Activated CD4-positive, alpha-beta T cell treated with anti-CD3 and anti-CD28 coated beads, Interleukin-2, Interleukin-4, amounts not matched to agents 100 ng/mL and 50 ng/mL, durations not matched to agents 16 hours and 8 hours (primary cell): ENCODE measurements at regions not wholly inside any gene's neighbourhood (a gene's known extent, or its start where the extent isn't known, plus 50 kb on each side); places are given as distances from the start of the nearest gene placed in this dataset.
A peak's percentile ranks its signal among the peaks of the same experiment; 100 is the strongest.

Experiments
- DNase-seq: peaks from one replicate; pipeline ENCODE4 v3.0.0-alpha.2; 2020; ENCODE audit warnings: low spot score

DNA sequence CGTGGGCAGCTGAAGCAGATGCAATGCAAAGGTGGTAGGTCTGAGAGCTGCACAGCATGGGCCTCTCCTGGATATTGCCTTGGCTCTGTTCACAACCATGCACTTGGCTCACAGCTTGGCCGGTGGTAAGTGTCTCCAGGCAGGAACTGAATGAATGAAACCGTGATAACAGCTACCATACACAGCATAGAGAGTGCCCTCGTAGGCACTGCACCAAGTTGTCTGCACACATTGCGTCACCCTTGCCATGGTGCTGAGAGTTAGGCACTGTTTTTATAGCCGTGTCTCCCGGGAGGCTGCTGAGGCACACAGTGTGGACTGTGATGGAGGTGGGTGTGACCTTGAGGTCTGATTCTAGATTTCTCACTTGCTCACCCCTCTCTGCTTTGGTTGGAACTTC lies 157.6 kb upstream of the VASH1 start:
- DNase-seq = no peak

DNA sequence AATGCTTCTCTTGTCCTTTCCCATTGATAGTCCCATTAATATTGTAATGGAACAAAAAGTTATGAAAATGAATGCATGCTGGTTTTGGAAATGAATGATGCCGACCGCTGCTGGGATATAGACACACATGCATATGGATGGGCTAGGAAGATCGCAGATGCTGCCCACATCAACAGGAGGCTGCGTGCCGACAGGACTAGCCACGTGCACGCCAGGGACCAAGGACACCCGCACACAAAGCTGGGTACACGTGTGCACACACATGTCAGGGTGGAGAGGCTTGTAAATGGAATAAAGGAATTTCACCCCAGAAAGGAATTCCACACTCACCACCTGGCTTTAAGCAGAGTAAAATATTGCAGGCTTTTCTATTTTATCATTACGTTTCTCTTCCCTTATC lies 153.8 kb upstream of the VASH1 start:
- no peak for DNase-seq

DNA sequence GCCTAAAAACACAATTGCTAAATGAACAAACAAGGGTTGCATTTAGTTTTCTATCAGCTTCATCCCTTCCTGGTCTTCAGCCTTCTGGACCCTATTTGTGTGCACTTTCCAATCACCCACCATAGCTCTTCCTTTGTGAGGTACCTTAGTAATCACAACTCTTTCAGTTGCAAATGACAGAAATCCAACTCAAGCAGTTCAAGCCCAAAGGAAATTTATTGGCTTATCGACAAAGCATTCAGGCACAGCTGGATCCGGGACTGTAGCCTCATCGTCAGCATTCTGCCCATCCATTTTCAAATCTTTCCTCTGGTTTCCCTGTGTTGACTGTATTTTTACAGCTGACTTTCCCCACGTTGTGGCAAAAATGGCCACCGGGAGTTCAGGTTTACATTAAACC lies 148.6 kb upstream of the VASH1 start:
- no peak for DNase-seq

DNA sequence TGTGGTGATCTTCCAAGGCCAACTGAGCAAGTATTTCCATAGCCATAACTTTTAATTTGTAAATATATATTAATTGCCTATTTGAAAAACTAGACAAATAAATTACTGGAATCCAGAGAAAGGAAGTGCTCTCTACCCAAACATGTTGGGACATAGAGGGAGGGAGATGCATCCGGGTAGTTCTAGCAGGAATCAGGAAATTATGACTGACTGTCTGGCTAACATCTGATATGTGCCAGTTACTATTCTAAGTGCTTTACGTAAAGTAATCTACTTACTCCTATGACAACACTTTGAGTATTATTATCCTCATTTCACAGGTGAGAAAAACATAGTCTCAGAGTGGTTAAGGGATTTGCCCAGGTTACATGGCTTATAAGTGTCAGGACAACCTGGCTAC lies 147.7 kb upstream of the VASH1 start:
- DNase-seq = no peak

DNA sequence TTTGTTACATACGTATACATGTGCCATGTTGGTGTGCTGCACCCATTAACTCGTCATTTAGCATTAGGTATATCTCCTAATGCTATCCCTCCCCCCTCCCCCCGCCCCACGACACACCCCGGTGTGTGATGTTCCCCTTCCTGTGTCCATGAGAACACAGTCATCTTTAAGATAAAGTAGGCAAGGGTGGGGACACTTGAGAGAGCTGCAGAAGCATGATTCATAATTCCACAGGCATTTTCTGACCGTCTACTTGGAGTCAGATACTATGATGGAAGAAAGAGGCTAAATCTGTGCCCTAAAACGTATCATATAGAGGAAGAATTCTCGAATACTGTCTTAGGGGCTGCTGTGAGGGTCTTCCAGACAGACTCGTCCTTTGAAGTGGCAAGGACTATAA lies 145.9 kb upstream of the VASH1 start:
- no peak for DNase-seq

DNA sequence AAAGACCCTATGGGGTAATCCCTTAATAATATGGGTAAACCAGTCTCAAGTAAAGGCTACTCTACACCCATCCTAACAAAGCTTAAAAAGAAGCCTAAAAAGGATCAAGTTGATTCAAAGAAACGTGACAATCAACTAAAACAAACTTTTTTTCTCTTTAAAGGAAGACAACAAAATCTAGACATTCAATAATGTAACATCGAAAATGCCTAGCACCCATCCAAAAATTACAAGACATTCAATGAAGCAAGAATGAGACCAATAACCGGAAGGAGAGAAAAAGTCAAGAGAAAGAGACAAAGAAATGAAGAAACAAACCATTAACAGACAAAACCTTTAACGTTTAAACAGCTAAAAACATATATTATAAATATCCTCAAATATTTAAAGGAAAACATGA lies 143.8 kb upstream of the VASH1 start:
- no peak for DNase-seq

DNA sequence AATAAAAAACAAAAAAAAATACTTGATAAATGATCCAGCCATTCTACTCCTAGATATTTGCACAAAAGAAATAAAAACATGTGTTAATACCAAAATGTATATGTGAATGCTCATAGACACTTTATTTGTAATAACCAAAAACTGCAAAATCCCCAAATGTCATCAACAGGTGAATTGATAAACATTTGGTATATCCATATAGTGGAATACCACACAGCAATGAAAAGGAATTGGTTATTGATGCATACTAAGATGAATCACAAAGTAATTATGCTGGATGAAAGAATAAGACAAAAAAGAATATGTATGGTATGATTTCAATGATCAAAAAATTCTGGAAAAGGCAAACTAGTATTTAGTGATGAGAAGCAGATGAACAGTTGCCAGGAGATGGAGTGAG lies 124.7 kb upstream of the VASH1 start:
- DNase-seq = no peak

DNA sequence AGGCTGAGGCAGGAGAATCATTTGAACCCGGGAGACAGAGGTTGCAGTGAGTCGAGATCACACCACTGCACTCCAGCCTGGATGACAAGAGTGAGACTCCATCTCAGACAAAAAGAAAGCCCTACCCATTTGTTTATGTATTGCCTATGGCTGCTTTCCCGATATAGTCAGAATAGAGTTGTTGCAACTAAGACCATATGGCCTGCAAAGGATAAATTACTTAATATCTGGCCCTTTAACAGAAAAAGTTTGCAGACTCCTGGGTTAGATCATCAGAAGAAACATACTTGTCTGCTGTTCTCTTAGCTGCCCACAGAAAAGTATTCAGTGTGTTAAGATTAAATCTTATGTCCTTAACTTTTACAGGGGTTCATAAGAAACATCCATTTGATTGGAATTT lies 122.4 kb upstream of the VASH1 start:
- DNase-seq = no peak

DNA sequence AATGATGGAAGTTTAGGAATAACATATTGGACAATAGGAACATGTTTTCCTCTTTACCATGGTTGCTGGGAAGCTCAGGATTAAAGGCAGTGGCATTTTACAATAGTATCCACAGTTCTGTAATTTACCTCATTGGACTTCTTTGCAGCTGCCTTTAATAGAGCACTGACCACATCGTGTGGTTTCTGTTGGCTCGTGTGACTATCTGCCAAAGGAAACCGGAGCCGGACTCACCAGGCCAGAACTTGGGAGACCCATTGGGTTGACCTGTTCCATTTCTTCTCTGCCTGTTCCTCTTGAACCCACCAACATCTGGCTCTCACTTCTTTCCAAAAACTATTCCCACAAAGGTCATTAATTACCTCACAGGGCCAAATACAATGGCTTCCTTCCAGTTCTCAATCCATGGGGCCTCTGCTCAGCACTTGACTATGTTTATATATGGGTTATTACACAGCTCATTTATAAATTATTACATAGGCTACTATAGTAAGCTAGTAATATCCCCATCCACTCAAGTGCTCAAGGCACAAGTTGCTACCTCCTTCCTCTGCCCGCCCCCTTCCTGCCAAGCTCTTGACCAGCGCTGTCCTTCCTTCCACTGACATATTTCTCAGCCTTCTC lies 121.5 kb upstream of the VASH1 start:
- DNase-seq = no peak

DNA sequence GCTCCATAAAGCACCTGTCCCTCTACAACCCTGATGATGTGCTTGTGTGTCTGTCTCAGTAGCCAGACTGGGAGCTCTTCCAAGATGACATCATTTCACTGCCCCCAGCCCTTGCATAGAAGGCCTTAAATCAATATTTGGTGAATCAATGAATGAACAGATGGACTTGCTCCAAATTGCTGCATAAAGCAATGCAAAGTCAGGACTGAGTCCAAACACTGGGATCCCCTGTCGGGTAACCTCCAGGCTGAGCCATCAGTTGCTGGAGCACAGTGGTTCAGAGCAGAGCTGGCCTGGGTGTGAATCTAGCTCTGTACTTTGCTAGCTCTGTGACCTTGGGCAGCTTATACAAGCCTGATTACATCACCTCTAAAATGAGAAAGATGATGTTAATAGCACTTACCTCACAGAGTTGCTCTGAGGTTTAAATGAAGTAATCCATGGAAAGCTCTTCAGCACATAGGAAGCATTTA lies 120.3 kb upstream of the VASH1 start:
- DNase-seq = no peak

DNA sequence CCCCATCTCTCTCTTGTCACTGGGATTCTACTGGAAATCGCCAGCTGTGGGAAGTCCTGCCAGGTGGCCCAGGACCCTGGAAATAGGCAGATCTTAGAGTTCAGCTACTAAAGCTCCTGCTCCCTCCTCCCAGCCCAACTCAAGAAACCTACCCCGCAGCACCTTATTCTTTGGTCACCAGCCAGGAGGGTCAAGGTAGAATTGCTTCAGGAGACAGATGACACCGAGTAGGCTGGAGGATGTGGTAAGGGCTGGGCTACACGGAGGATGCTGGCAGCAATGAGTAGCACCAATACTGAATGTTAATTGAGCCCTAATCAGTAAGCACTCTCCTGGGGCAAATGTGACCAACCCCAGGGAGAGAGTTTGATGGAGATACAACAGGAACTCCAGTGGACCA lies 119.7 kb upstream of the VASH1 start:
- no peak for DNase-seq

DNA sequence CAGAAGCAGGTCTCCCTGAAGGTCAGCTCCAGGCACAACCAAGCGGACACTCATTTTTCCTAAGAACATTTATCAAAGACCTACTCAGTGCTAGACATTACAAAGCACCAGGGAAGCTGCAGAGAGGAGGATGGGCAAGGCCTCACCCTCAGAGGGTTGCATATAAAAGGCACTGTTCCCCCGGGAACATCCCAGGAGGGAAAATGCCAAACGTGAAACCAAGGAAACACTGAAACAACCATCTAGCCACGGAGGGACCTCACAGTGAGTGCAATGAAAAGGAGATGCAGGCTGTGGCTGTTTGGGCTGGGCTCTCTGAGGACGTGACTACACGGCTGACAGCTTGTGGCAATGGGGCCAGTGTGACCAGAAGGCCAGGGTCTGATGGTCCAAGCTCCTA lies 117.4 kb upstream of the VASH1 start:
- no peak for DNase-seq

DNA sequence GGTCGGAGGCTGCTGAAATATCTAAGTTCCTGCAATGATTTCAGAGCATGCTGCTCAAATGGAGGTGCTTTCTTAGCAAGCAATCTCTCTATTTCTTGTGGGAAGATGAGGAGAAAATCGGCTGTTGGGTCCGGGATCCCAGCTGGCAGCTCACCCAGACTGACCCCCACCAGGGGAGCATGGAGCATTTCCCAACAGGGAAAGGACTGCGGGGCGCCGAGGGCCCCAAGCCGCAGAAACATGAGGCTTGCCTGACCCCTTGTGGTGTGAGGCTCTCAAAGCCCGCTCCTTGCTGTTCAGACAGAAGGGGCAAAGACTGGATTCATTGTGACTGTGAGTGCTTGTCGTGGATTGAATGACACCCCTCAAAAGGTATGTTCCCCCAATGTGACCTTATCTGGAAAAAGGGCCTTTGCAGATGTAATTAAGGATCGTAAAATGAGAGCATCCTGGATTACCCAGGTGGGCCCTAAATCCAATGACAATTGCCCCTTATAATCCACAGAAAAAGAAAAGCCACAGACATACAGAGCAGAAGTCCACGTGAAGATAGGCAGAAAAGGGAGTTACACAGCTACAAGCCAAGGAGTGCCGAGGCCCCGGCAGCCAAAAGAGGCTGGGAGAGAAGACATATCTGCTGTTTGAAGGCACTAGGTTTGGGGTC lies 116.3 kb upstream of the VASH1 start:
- peak; percentile 19 for DNase-seq

DNA sequence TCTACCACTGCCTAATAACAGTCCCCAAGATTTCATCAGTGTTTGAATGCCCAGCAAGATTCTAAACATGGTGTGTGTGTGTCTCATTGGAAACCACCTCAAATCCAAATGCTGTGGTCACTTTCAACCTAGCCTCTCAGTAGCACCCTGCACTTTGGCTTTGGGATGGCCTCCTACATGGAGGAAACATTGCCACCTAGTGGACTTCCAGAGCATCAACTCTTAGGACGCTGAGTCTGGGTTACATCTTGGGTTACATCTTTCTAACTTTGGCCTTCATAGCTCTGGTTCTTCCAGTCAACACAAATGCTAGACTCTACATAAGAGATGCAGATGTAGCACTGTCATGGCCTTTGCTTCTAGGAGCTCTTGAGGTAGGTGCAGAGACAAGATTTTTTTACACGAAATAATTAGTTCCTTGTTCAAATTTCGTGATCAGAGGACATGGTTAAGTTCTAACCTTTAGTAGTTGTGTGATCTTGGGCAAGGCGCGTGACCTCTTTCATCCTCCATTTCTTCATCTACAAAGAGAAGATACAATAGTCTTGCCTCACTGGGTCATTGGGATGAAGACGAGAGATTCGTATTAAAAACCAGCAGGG lies 113.5 kb upstream of the VASH1 start:
- peak; percentile 43 for DNase-seq

DNA sequence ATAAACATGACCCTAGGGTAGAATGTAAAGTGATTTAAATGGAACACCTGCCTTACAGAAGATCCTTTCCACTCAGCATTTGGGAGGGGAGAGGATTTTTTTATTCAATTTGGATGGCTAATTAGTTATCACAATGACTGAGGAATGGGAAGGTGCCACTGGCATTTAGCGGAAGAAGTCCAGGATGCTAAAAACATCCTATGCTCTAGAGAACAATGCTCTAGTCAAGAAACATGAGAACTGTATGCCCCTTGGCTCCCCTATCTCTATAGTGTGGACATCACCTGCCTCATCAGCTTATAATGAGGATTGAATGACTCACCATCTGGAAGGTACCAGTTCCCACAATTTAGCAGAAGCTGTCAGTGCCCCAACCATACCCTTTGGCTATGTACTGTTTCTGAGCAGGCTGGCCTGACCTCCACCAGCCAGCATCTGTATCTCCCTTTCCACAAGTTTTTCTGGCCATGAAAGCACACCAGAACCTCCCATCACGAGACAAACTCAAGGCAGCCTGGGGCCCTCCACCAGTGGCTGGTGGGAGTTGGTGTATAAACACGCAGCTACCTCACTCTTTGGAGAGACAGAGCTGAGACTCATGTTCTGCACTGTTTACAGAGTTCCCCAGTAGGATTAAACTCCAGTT lies 109.7 kb upstream of the VASH1 start:
- DNase-seq = no peak

DNA sequence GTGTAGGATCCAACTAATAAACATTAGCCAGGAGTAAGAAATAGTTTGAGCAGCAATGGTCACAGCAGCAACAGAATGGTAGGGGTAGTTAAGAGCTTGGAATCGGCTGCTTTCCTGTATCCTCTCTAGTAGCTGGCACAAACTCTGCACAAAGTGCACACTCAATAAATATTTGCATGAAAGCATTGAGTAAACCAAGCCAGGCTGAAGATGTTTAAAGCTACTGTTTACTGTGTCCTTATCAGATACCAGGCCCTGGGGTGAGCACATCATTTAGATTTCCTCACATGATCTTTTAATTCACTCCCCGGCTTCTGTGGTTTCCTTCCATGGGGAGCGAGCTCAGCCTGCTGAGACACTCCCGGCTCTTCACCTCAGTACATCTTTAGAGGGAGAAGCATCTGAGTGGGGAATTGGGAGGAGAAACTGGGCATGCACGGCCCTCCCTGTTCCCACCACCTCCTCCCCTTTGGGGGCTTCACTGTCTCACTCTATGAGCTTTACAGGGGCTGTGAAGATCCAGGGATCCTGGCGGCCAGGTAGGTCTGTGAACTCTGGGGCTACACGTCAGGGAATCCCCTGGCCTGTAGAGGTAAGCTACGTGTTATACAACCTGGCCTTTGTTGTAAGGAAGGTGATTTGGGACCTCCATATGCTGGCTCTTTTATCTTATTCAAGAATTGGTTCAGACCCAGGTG lies 107.2 kb upstream of the VASH1 start:
- no peak for DNase-seq

DNA sequence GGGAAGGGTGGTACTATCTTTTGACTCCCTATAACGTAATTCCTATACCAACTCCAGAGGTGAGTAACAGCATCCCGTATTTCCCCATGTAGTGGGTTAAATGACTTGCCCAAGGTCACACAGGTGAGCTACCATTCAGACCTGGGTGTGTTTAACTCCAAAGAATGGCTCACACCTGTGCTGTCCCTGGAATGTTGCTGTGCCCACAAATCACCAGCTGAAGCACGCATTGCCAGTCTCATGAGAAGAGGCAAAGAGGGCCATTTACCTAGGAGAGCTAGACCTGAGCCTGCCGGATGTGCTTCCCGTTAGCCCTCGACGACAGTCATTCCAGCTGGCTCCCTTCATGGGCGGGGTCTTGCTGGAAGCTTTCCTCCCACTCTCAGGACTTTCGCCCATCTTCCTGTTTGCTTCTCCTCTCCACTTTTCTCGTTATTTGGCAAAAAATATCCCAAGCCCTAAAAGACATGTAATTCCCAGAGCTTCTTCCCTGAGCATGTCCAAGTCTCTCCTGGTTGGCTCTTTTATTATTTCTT lies 106.6 kb upstream of the VASH1 start:
- no peak for DNase-seq

DNA sequence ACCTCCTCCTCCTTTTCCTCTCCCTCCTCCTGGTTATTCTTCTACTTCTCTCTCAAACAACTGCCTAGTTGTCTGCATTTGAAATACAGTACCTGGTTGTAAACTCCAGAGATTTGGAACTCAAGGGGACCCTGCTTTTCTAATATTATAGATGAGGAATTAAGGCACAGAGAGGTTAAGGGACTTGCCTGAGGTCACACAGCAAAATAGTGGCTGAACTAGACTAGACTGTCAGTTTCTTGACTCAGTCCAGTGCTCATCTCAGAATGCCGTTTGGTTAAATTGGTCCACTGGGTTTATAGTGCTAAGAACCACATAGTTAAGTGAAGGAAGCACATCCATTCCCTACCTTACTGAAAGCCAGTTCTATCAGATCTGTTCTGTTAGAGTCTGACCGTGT lies 105.9 kb upstream of the VASH1 start:
- no peak for DNase-seq

DNA sequence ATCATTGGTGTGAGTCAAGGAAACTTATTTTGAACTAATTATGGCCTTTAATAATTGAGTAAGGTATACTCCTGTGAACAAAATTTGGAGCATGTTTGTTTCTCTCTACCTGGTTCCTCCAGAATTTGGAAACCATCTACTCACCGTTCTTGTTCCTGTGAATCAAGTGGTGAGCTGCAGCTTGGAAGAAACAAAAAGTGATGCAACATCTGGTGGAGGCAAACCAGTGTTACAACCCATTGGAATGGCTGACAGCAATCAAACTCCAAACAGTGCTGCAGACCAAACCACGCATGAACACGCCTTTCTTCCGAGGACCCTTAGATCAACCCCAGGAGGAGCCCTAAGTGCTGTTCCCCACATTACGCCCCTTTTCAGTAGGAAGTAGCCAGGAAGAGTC lies 104.7 kb upstream of the VASH1 start:
- DNase-seq = no peak

DNA sequence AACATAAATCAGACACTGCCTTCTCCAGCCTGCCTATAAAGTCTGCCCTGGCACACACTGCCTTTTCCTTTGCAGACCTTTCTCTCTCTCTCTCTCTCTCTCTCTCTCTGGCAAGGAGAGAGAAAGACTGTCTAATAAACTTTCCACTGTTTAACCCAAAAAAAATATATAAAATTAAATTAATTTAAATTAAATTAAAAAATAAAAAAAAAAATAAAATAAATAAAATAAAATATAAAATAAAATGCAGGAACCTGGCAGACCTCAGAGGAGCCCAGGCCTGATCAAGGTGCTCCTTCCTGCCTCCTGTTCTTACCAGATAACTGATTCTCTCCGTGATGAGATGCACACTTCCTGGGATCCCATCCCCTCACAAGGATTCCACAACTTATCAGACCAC lies 103.9 kb upstream of the VASH1 start:
- DNase-seq = no peak

DNA sequence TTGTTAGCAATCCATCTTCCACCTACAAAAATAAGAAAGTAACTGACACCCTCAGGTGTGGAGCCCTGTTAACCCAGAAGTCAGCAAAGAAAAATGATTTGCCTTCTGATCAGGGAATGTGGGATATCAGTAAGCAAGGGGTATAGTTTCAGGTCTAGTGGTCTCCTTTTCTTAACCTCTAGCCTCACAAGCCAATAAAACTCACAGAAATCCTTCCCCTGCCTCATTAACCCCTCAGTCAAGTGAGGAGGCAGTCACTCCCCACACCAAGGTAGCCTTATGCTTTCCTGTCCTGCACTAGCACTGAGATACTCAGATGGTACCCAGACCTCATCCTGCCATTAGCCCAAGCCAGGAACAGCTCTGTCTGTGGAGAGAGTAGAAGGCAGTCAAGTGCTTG lies 103.4 kb upstream of the VASH1 start:
- DNase-seq = no peak

DNA sequence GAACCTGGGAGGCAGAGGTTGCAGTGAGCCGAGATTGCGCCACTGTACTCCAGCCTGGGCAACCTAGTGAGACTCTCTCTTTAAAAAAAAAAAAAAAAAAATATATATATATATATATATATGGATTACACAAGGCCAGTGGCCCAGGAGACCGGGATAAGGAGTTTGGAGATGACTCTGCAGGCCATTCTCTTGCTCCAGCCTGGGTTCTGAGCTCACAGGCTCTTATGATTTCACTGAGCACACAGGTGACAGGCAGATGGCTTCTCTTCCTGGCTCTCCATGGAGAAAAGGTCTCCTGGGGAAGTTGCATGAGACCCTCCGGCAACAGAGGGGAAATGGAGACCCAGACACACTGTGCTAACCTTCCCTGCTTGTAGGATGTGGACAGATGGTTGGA lies 98.7 kb upstream of the VASH1 start:
- DNase-seq = no peak
